Stimulated activated naive CD8-positive, alpha-beta T cell treated with anti-CD3 and anti-CD28 coated beads, Interleukin-15, amount 100 ng/mL, for 72 hours (primary cell): ENCODE measurements at regions not wholly inside any gene's neighbourhood (a gene's known extent, or its start where the extent isn't known, plus 50 kb on each side); places are given as distances from the start of the nearest gene placed in this dataset.
"Not testable (repeated sequence)": the region's sequence is repeated elsewhere in the genome, so short reads cannot be mapped to it uniquely, and the experiment has no call there.

Experiments
- ATAC-seq: fragments of 150-1000 bp; cut with Tn5 transposase; 2 replicates; pipeline ENCODE4 v1.10.0; 2021; ENCODE audit warnings: mild to moderate bottlenecking, moderate library complexity
- DNase-seq, 2 donors: peaks; one replicate each; pipeline ENCODE4 v3.0.0; 2021 to 2022
- H3K27ac Mint-ChIP-seq, 2 donors: one replicate each; pipeline ENCODE4 v1.8.0; 2022; ENCODE audit warnings: mild to moderate bottlenecking in 2 of 2, mixed read lengths in 2 of 2, moderate library complexity in 2 of 2
- H3K27me3 Mint-ChIP-seq: one replicate; pipeline ENCODE4 v1.8.0; 2022; ENCODE audit warnings: mixed read lengths
- H3K4me1 Mint-ChIP-seq: one replicate; pipeline ENCODE4 v1.8.0; 2022; ENCODE audit warnings: mild to moderate bottlenecking, mixed read lengths
- H3K4me3 Mint-ChIP-seq, 2 donors: one replicate each; pipeline ENCODE4 v1.8.0; 2022; ENCODE audit warnings: mild to moderate bottlenecking in 2 of 2, mixed read lengths in 2 of 2, moderate library complexity in 1 of 2
- H3K9me3 Mint-ChIP-seq, 2 donors: one replicate each; pipeline ENCODE4 v1.8.0; 2022; ENCODE audit warnings: mixed read lengths in 2 of 2

DNA sequence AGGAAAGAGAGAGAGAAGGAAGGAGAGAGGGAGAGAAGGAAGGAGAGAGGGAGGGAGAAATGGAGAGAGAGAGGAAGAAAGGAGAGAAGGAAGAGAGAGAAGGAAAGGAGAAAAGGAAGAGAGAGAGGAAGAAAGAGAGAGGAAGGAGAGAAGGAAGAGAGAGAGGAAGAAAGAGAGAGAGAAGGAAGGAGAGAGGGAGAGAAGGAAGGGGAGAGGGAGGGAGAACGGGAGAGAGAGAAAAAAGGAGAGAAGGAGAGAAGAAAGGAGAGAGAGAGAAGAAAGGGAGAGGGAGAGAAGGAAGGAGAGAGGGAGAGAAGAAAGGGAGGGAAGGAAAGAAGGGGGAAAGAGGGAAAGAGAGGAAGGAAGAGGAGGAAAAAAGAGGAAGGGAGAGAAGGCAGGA is 1070.7 kb downstream of the UQCRFS1 start:
- H3K4me1 Mint-ChIP-seq: no peaks in the 10 kb centered on the region
- no peaks in the 10 kb centered on the region for H3K27me3 Mint-ChIP-seq
- DNase-seq (no peak), ATAC-seq (no peak)
- no peak overlapping the region for H3K27ac Mint-ChIP-seq
- peaks cover 6 to 25% of the 10 kb centered on the region in 2 donors for H3K9me3 Mint-ChIP-seq
- no peak overlapping the region for H3K4me3 Mint-ChIP-seq

DNA sequence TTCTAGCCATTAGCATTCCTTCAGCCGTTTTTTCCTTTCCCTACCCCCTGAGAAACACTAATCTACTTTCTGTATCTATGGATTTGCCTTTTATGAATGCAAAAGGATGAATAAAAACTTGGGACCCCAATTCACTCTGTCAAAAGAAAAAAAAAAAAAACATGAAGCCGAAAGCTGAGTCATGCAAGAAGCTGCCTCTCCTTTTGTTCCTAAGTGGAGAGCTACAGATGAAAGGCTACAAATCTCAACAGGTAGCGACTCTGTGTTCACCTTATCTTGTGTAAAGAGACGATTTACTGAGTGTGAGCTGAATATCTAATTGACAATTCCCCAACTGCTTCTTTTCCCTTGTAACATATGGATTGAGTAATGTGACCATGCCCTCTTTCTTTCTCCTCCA is 1072.8 kb downstream of the UQCRFS1 start:
- H3K9me3 Mint-ChIP-seq: peaks cover 6 to 18% of the 10 kb centered on the region in 2 donors
- DNase-seq: no peak
- H3K4me3 Mint-ChIP-seq: no peak overlapping the region
- no peak overlapping the region for H3K27ac Mint-ChIP-seq
- H3K27me3 Mint-ChIP-seq: no peaks in the 10 kb centered on the region
- no peaks in the 10 kb centered on the region for H3K4me1 Mint-ChIP-seq
- no peak for ATAC-seq

DNA sequence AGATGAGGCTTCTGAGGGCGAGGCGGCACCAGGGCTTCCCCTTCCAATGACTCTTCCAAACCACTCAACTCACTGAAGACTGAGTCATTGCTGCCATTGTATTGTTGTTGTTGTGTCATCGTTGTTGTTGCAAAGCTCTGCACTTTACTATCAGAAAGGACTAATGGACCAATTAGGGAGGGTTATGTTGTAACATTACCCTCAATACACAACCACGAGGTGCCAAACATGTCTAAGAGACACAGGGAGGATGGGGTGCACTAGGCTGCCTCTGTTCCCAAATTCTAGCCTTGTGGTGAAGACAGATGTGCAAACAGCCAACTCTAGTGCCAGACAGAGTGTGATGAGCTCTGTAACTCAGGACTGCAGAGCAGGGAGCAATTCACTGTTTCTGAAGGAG is 1075.2 kb downstream of the UQCRFS1 start:
- DNase-seq: no peak
- H3K4me3 Mint-ChIP-seq: no peak overlapping the region
- no peaks in the 10 kb centered on the region for H3K27me3 Mint-ChIP-seq
- H3K9me3 Mint-ChIP-seq: peaks cover 6 to 23% of the 10 kb centered on the region in 2 donors
- no peak for ATAC-seq
- H3K4me1 Mint-ChIP-seq: no peaks in the 10 kb centered on the region
- H3K27ac Mint-ChIP-seq: no peak overlapping the region

DNA sequence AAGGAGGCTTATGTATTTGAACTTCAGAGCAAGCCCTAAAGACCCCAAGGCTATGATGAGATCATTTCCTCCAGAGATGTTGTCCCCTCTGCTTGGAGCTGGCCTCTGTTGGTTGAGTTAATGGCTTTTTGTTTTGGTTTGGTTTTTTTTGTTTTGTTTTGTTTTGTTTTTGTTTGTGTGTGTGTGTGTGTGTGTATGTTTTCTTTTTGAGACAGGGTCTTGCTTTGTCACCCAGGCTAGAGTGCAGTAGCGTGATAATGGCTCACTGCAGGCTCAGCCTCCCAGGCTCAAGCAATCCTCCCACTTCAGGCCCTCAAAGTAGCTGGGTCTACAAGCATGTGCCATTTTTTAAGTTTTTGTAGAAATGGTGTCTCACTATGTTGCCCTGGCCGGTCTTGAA is 1076.2 kb downstream of the UQCRFS1 start:
- H3K27ac Mint-ChIP-seq: no peak overlapping the region
- H3K27me3 Mint-ChIP-seq: no peaks in the 10 kb centered on the region

DNA sequence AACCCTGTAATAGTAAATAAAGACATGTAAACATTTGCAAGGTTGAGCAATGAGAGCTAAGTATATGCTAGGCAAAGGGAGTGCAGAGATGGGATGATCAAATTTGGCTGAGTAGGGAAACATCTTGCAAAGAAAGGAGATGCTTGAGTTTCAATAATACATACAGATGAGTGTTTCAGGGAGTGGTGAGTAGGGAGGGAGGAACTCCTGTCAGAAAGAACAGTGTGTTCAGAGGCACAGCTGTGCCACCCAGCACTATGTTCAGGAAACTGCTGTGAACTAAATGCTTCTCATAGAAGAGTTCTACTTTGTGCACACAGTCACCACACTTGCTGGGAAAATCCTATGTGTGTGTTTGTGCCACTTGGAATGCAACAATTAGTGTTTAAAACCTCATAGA is 1077.1 kb downstream of the UQCRFS1 start:
- Mint-ChIP-seq H3K4me1 (no peaks in the 10 kb centered on the region), H3K4me3 (no peak overlapping the region), H3K9me3 (peaks cover 8 to 26% of the 10 kb centered on the region in 2 donors), H3K27ac (no peak overlapping the region), H3K27me3 (no peaks in the 10 kb centered on the region)
- ATAC-seq (no peak), DNase-seq (no peak)

More for the DNA sequence above, 1076.2 kb downstream of the UQCRFS1 start:
- H3K4me1 Mint-ChIP-seq: no peaks in the 10 kb centered on the region
- ATAC-seq (no peak), DNase-seq (no peak)
- H3K4me3 Mint-ChIP-seq: no peak overlapping the region
- peaks cover 6 to 25% of the 10 kb centered on the region in 2 donors for H3K9me3 Mint-ChIP-seq

DNA sequence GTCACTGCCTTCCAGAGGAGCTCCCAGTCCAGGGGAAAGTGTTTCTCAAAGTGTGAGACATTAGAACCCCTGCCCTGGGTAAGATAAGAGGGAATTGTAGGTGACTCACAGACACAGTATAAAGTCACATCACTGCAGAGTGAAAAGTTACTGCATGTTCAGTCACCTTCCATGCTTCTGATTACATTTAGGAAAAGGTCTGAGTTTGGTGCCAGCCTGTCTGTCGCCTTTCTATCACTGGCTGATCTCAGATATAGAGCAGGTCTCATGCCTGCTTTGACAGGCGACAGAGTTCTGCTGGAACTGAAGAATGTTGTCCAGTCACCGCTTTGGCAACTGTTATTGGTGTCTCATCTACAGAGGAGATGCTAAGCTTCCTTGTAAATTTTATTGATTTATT is 1078.6 kb downstream of the UQCRFS1 start:
- DNase-seq: no peak
- H3K27me3 Mint-ChIP-seq: no peaks in the 10 kb centered on the region
- H3K4me3 Mint-ChIP-seq: no peak overlapping the region
- H3K4me1 Mint-ChIP-seq: no peaks in the 10 kb centered on the region
- no peak overlapping the region for H3K27ac Mint-ChIP-seq
- no peak for ATAC-seq
- peaks cover 5 to 14% of the 10 kb centered on the region in 2 donors for H3K9me3 Mint-ChIP-seq

DNA sequence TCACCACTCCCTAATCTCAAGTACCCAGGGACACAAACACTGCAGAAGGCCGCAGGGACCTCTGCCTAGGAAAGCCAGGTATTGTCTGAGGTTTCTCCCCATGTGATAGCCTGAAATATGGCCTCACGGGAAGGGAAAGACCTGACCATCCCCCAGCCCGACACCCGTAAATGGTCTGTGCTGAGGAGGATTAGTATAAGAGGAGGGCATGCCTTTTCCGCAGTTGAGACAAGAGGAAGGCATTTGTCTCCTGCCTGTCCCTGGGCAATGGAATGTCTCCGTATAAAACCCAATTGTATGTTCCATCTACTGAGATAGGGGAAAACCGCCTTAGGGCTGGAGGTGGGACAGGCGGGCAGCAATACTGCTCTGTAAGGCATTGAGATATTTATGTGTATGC is 1082.1 kb downstream of the UQCRFS1 start:
- peaks cover 11 to 14% of the 10 kb centered on the region in 2 donors for H3K9me3 Mint-ChIP-seq
- H3K27me3 Mint-ChIP-seq, H3K27ac Mint-ChIP-seq, H3K4me1 Mint-ChIP-seq, ATAC-seq, DNase-seq, H3K4me3 Mint-ChIP-seq: not testable (repeated sequence)

DNA sequence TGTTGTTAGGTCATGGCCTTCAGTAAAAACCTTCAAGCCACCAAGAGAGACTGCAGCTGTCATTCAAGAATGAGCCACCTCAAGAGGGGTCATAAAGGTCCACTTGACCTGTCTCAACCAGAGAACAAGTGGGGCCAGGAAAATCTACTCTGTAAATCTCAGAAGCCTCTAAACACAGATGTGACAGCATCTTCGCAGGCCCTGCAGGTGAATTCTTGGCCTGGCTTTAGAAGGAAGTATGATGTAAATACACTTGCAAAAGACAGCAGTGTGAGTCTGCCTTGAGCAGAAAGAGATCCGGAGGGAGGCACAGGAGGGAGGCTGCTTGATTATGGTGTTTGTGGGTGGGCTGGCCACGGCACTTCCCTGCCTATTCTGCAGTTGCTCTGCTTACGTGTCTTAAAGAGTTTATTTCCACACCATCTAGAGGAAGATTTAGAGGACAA is 1082.9 kb downstream of the UQCRFS1 start:
- Mint-ChIP-seq H3K4me3 (no peak overlapping the region), H3K4me1 (no peaks in the 10 kb centered on the region), H3K27ac (no peak overlapping the region), H3K27me3 (no peaks in the 10 kb centered on the region), H3K9me3 (peaks cover 11 to 14% of the 10 kb centered on the region in 2 donors)
- DNase-seq (no peak), ATAC-seq (no peak)

DNA sequence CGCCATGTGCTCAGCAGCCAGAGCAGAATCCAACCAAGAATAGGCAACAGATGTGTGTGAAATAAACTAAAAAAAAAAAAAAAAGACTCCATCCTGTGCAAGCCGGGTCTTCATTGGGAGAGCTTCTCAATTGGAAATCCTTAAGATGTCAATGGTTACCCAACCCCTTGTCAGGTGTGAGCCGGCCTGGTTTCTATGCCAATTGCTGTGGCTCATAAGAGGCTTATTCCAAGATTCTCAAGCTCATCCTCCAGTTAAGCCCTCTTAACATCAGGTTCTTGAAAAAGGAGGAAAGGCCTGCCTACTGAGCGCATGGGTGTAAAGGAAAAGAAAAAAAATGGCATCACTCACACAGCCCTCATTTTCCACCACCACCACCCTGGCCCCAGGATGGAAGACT is 1084.6 kb downstream of the UQCRFS1 start:
- no peak for DNase-seq
- Mint-ChIP-seq H3K27ac (peak overlapping the region in 1 of 2 donors; percentile 6), H3K9me3 (peaks cover 11 to 21% of the 10 kb centered on the region in 2 donors), H3K4me3 (no peak overlapping the region), H3K4me1 (no peaks in the 10 kb centered on the region), H3K27me3 (no peaks in the 10 kb centered on the region)
- no peak for ATAC-seq

DNA sequence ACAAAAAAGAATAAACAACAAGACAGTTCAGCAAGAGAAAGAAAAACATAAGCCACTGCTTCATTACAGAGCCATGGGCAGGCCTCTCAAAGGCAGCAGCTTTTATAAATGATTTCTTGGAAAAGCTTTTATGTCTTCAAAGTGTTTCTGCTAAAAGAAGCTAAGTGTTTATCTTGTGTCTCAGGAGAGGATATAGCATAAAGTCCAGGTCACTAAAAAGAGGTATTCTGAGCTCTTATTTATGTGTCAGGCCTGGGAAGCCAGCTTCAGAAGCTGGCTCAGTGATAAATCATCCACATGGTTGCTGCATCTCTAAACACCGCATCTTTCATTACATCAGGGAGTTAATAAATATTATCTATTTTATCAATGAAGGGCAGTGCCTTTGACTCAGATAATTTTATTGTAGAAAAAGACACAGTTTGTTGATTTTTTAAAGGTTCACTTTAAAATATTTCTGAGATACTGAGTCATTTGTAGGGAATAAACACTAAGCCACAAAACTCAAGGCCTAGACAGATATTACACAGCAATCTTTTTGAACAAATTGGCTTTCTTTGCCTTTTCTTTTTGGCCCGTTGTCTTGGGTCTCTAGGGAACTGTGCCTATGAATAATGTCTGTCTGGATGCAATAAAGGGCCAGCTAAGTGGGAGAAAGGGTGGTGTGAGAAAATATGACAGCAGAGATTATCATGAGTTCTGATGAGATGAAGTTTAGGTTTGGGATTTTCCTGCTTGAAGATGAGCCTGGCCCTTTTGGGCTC is 1086.6 kb downstream of the UQCRFS1 start:
- Mint-ChIP-seq H3K9me3 (peaks cover 9 to 10% of the 10 kb centered on the region in 2 donors), H3K27ac (no peak overlapping the region), H3K27me3 (no peaks in the 10 kb centered on the region), H3K4me3 (no peak overlapping the region), H3K4me1 (no peaks in the 10 kb centered on the region)
- no peak for ATAC-seq
- no peak for DNase-seq

DNA sequence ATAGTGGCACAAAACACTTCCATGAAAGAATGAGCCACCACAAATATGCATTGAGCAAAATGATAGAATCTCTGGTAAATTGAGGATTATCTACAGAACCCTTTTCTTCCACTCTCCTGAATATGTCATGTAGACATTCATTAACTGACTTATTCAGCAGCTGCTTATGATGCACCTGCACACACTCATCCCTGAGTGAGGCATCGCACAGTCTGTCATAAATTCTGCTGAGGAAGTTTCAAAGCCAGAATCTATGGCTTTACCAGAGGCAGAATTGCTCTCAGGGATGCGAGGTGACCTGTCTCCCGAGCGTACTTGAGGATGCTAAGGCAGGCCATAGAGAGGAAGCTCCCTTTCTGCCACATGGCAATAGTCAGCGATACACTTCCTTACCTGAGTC is 1090.2 kb downstream of the UQCRFS1 start:
- DNase-seq (no peak), ATAC-seq (no peak)
- Mint-ChIP-seq H3K4me1 (no peaks in the 10 kb centered on the region), H3K9me3 (peaks cover 1 to 6% of the 10 kb centered on the region in 2 donors), H3K27me3 (no peaks in the 10 kb centered on the region), H3K27ac (no peak overlapping the region), H3K4me3 (no peak overlapping the region)

DNA sequence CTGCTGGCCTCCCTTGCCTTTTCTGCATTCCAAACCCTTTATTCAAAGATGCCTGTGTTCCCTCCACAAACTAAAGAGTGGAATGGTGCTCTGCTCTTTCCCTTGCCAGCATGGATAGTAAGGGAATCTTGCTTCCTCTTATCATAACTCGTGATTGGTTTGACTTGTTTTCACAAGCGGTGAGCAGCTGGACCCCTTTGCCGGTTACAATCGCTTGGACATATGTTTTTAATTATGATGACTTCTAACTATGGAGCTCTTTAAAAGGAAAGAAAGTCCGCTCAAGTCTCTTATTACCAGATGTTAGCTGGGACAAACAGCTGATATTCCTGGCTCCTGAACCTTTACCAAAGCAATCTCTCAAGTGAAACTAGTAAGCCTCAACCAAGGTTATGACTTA is 1094.7 kb downstream of the UQCRFS1 start:
- DNase-seq (no peak), ATAC-seq (no peak)
- H3K9me3 Mint-ChIP-seq: peaks cover 17 to 19% of the 10 kb centered on the region in 2 donors
- no peaks in the 10 kb centered on the region for H3K27me3 Mint-ChIP-seq
- H3K4me3 Mint-ChIP-seq: no peak overlapping the region
- H3K27ac Mint-ChIP-seq: no peak overlapping the region
- H3K4me1 Mint-ChIP-seq: no peaks in the 10 kb centered on the region

DNA sequence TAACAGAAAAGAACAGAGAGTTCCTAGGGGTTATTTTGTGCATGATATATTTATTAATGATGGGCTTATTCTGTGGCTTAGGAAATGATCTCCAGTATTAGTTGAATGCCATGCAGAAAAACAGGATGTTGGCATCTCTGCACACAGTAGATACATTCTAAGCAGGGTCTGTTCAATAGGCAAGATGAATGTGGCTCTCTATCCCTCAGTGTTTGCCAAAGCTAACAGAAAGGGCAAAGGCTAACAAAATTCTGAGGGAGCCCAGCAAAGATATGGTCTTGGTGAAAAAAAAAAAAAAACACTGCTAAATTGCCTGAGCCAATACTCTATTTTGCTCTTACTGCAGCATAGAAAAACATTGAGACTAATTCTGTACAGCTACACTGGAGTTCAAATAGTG is 1095.8 kb downstream of the UQCRFS1 start:
- DNase-seq (no peak), ATAC-seq (no peak)
- H3K9me3 Mint-ChIP-seq: peaks cover 17 to 21% of the 10 kb centered on the region in 2 donors
- H3K4me3 Mint-ChIP-seq: no peak overlapping the region
- no peaks in the 10 kb centered on the region for H3K4me1 Mint-ChIP-seq
- no peaks in the 10 kb centered on the region for H3K27me3 Mint-ChIP-seq
- no peak overlapping the region for H3K27ac Mint-ChIP-seq

DNA sequence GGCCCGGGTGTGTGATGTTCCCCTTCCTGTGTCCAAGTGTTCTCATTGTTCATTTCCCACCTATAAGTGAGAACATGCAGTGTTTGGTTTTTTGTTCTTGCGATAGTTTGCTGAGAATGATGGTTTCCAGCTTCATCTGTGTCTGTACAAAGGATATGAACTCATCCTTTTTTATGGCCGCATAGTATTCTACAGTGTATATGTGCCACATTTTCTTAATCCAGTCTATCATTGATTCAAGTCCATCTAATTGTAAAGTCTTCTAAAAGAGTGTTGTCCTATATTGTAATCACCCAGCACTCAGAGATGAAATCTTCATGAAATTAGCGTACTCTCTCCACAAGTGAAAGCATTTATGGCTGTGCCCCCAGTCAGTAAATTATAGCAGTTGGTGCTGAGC is 1096.6 kb downstream of the UQCRFS1 start:
- H3K4me3 Mint-ChIP-seq, ATAC-seq, H3K4me1 Mint-ChIP-seq, H3K27ac Mint-ChIP-seq, H3K27me3 Mint-ChIP-seq, DNase-seq: not testable (repeated sequence)
- peaks cover 17 to 29% of the 10 kb centered on the region in 2 donors for H3K9me3 Mint-ChIP-seq

DNA sequence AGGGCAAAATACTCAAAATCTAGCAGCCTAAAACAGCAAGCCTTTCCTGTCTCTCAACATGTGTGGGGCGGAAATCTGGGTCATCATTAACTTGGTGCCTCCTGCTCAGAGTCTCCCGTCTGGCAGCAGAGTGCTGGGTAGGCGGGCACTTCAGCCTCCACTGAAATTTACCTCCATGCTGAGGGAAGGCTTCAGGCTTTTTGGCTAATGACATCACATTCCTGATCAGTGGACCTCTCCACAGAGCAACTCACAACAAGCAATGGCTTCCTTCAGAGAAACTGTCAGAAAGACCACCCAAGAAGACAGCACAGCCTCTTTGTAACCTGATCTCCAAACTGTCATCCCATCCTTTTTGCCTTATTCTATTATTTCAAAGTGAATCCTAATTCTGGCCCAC is 1109.0 kb downstream of the UQCRFS1 start:
- no peak for ATAC-seq

DNA sequence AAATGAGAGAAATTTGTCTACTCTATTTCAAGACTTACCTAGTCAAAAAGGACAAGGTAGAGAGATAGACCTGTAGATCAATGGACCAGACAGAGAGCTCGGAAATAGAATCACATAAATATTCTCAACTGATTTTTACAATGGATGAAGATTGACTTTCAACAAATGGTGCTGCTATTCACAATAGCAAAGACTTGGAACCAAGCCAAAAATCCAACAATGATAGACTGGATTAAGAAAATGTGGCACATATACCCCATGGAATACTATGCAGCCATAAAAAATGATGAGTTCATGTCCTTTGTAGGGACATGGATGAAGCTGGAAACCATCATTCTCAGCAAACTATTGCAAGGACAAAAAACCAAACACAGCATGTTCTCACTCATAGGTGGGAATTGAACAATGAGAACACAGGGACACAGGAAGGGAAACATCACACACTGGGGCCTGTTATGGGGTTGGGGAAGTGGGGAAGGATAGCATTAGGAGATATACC is 1128.2 kb downstream of the UQCRFS1 start:
- not testable (repeated sequence) for H3K4me3 Mint-ChIP-seq, H3K27ac Mint-ChIP-seq, H3K27me3 Mint-ChIP-seq, H3K4me1 Mint-ChIP-seq, ATAC-seq, DNase-seq
- H3K9me3 Mint-ChIP-seq: peaks cover 6 to 11% of the 10 kb centered on the region in 2 donors

More for the DNA sequence above, 1109.0 kb downstream of the UQCRFS1 start:
- Mint-ChIP-seq H3K27ac (no peak overlapping the region), H3K4me1 (no peaks in the 10 kb centered on the region), H3K4me3 (no peak overlapping the region), H3K9me3 (peaks cover 0 to 5% of the 10 kb centered on the region in 2 donors), H3K27me3 (no peaks in the 10 kb centered on the region)
- DNase-seq: no peak
